GM23338 (cell line): ENCODE measurements at regions not wholly inside any gene's neighbourhood (a gene's known extent, or its start where the extent isn't known, plus 50 kb on each side); places are given as distances from the start of the nearest gene placed in this dataset.

Experiments used
- ATAC-seq: fragments of 200-7000 bp; cut with Tn5 transposase; 3 replicates; pipeline ENCODE4 v1.9.1; 2020
- DNase-seq: peaks from one replicate; pipeline ENCODE4 v3.0.0-alpha.2; 2015; ENCODE audit warnings: low spot score
- H2AFZ ChIP-seq: fragments of 200-600 bp; sonication (generic); 2 replicates; pipeline ENCODE4 v1.8.0; 2016; ENCODE audit warnings: antibody characterized with exemption, mild to moderate bottlenecking, moderate library complexity
- H3F3A ChIP-seq: fragments of 200-600 bp; sonication (generic); replicated peaks from 2 replicates; pipeline ENCODE4 v1.8.0; 2017; ENCODE audit warnings: antibody characterized with exemption, mixed run types, low read depth
- H3K27ac ChIP-seq: fragments of 200-600 bp; sonication (generic); 2 replicates; pipeline ENCODE4 v1.6.1; 2016; ENCODE audit warnings: low read depth
- H3K27me3 ChIP-seq: fragments of 200-600 bp; sonication (generic); 2 replicates; pipeline ENCODE4 v1.8.0; 2016; ENCODE audit warnings: mild to moderate bottlenecking, mixed run types, moderate library complexity; ENCODE audit not compliant: insufficient read depth
- H3K36me3 ChIP-seq: fragments of 200-600 bp; sonication (generic); 2 replicates; pipeline ENCODE4 v1.8.0; 2016; ENCODE audit warnings: mild to moderate bottlenecking; ENCODE audit not compliant: insufficient read depth
- H3K4me1 ChIP-seq: fragments of 200-600 bp; sonication (generic); 2 replicates; pipeline ENCODE4 v1.8.0; 2016; ENCODE audit warnings: mild to moderate bottlenecking, moderate library complexity; ENCODE audit not compliant: insufficient read depth
- H3K4me2 ChIP-seq: fragments of 200-600 bp; sonication (generic); 2 replicates; pipeline ENCODE4 v1.7.1; 2017; ENCODE audit warnings: mixed run types
- H3K4me3 ChIP-seq: fragments of 200-600 bp; sonication (generic); 2 replicates; pipeline ENCODE4 v1.6.1; 2016; ENCODE audit warnings: mixed run types
- H3K79me2 ChIP-seq: fragments of 200-600 bp; sonication (generic); replicated peaks from 2 replicates; pipeline ENCODE4 v1.8.0; 2017; ENCODE audit warnings: mild to moderate bottlenecking; ENCODE audit not compliant: insufficient read depth
- H3K9me2 ChIP-seq: fragments of 200-600 bp; sonication (generic); 2 replicates; pipeline ENCODE4 v1.8.0; 2017; ENCODE audit not compliant: insufficient read depth
- H4K20me1 ChIP-seq: fragments of 200-600 bp; sonication (generic); replicated peaks from 2 replicates; pipeline ENCODE4 v1.8.0; 2017; ENCODE audit warnings: mild to moderate bottlenecking; ENCODE audit not compliant: insufficient read depth
- H3K27ac Mint-ChIP-seq: 2 replicates; pipeline ENCODE4 v1.8.0; 2020; ENCODE audit warnings: inconsistent platforms, mild to moderate bottlenecking, moderate library complexity, mixed read lengths
- H3K27me3 Mint-ChIP-seq: 3 replicates; pipeline ENCODE4 v1.8.0; 2022; ENCODE audit warnings: low read depth, mild to moderate bottlenecking, moderate library complexity, mixed read lengths, inconsistent platforms; ENCODE audit not compliant: insufficient read depth, poor library complexity
- H3K36me3 Mint-ChIP-seq: 3 replicates; pipeline ENCODE4 v1.8.0; 2021; ENCODE audit warnings: low read depth, mild to moderate bottlenecking, inconsistent platforms, moderate library complexity, mixed read lengths
- H3K4me1 Mint-ChIP-seq: 3 replicates; pipeline ENCODE4 v1.8.0; 2020; ENCODE audit warnings: mild to moderate bottlenecking, inconsistent platforms, mixed read lengths
- H3K4me3 Mint-ChIP-seq: 3 replicates; pipeline ENCODE4 v1.8.0; 2021; ENCODE audit warnings: moderate library complexity, mild to moderate bottlenecking, inconsistent platforms, mixed read lengths
- H3K9me3 Mint-ChIP-seq: 3 replicates; pipeline ENCODE4 v1.8.0; 2020; ENCODE audit warnings: moderate library complexity, mild to moderate bottlenecking, inconsistent platforms, mixed read lengths
- CREB1 ChIP-seq: fragments of 250-450 bp; sonication (Bioruptor Pico); IDR thresholded peaks from 2 replicates; pipeline ENCODE4 v1.5.0; 2020; ENCODE audit warnings: low read depth, mild to moderate bottlenecking, moderate library complexity
- EZH2 ChIP-seq: fragments of 200-600 bp; sonication (generic); IDR thresholded peaks from one replicate; pipeline ENCODE4 v1.8.0; 2017; ENCODE audit warnings: antibody characterized with exemption, mild to moderate bottlenecking, low read depth; ENCODE audit not compliant: unreplicated experiment
- EZH2phosphoT487 ChIP-seq: fragments of 200-600 bp; sonication (generic); IDR thresholded peaks from one replicate; pipeline ENCODE4 v1.8.1; 2018; ENCODE audit warnings: antibody characterized with exemption; ENCODE audit not compliant: unreplicated experiment
- JUNB ChIP-seq: IDR thresholded peaks from one replicate; pipeline ENCODE4 v1.6.1; 2016; ENCODE audit warnings: antibody characterized with exemption; ENCODE audit not compliant: unreplicated experiment
- POLR2AphosphoS5 ChIP-seq: IDR thresholded peaks from 2 replicates; pipeline ENCODE4 v1.6.1; 2016; ENCODE audit warnings: antibody characterized with exemption, low read depth
- STAT1 ChIP-seq: IDR thresholded peaks from one replicate; pipeline ENCODE4 v1.6.1; 2016; ENCODE audit warnings: antibody characterized with exemption; ENCODE audit not compliant: unreplicated experiment
- ZNF331 ChIP-seq: fragments of 250-450 bp; sonication (Bioruptor Pico); IDR thresholded peaks from 2 replicates; pipeline ENCODE4 v1.5.0; 2020; ENCODE audit warnings: low read depth, mild to moderate bottlenecking, moderate library complexity
- TF ChIP-seq, protein P1 (sequence below): fragments of 250-450 bp; sonication (Bioruptor Pico); IDR thresholded peaks from 2 replicates; pipeline ENCODE4 v1.5.0; 2020; ENCODE audit warnings: mild to moderate bottlenecking, moderate library complexity

DNA sequence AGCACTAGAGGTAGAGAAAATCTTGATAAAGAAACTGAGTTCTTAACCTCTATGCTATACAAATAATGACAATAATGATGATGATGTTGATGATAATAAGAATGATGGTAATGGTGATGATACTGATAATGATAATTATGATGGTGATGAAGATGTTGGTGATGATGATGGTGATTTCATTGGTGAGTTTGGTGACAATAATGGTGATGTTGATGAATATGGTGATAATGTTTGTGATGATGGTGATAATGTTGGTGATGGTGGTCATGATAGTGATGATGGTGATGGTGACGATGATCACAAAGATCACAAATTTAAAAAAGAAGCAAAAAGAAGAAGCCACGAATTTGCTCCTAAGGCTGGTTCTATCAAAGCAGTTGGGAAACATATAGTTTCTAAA, 519.0 kb upstream of the C16orf82 start (continued):
- TF ChIP-seq, protein P1, sequence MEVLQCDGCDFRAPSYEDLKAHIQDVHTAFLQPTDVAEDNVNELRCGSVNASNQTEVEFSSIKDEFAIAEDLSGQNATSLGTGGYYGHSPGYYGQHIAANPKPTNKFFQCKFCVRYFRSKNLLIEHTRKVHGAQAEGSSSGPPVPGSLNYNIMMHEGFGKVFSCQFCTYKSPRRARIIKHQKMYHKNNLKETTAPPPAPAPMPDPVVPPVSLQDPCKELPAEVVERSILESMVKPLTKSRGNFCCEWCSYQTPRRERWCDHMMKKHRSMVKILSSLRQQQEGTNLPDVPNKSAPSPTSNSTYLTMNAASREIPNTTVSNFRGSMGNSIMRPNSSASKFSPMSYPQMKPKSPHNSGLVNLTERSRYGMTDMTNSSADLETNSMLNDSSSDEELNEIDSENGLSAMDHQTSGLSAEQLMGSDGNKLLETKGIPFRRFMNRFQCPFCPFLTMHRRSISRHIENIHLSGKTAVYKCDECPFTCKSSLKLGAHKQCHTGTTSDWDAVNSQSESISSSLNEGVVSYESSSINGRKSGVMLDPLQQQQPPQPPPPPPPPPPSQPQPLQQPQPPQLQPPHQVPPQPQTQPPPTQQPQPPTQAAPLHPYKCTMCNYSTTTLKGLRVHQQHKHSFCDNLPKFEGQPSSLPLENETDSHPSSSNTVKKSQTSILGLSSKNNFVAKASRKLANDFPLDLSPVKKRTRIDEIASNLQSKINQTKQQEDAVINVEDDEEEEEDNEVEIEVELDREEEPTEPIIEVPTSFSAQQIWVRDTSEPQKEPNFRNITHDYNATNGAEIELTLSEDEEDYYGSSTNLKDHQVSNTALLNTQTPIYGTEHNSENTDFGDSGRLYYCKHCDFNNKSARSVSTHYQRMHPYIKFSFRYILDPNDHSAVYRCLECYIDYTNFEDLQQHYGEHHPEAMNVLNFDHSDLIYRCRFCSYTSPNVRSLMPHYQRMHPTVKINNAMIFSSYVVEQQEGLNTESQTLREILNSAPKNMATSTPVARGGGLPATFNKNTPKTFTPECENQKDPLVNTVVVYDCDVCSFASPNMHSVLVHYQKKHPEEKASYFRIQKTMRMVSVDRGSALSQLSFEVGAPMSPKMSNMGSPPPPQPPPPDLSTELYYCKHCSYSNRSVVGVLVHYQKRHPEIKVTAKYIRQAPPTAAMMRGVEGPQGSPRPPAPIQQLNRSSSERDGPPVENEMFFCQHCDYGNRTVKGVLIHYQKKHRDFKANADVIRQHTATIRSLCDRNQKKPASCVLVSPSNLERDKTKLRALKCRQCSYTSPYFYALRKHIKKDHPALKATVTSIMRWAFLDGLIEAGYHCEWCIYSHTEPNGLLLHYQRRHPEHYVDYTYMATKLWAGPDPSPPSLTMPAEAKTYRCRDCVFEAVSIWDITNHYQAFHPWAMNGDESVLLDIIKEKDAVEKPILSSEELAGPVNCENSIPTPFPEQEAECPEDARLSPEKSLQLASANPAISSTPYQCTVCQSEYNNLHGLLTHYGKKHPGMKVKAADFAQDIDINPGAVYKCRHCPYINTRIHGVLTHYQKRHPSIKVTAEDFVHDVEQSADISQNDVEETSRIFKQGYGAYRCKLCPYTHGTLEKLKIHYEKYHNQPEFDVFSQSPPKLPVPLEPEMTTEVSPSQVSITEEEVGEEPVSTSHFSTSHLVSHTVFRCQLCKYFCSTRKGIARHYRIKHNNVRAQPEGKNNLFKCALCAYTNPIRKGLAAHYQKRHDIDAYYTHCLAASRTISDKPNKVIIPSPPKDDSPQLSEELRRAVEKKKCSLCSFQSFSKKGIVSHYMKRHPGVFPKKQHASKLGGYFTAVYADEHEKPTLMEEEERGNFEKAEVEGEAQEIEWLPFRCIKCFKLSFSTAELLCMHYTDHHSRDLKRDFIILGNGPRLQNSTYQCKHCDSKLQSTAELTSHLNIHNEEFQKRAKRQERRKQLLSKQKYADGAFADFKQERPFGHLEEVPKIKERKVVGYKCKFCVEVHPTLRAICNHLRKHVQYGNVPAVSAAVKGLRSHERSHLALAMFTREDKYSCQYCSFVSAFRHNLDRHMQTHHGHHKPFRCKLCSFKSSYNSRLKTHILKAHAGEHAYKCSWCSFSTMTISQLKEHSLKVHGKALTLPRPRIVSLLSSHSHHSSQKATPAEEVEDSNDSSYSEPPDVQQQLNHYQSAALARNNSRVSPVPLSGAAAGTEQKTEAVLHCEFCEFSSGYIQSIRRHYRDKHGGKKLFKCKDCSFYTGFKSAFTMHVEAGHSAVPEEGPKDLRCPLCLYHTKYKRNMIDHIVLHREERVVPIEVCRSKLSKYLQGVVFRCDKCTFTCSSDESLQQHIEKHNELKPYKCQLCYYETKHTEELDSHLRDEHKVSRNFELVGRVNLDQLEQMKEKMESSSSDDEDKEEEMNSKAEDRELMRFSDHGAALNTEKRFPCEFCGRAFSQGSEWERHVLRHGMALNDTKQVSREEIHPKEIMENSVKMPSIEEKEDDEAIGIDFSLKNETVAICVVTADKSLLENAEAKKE (CRISPR knock-in tag), result no peak
- TF ChIP-seq EZH2phosphoT487 (no peak), STAT1 (no peak), ZNF331 (CRISPR knock-in tag) (no peak), POLR2AphosphoS5 (no peak), CREB1 (CRISPR knock-in tag) (no peak), EZH2 (no peak)

- Histone ChIP-seq H2AFZ (no peak overlapping the region), H3K9me2 (0 out of 2 replicates have a peak, but pooled peaks cover 2% of the 10 kb centered on the region), H3K4me2 (no peak overlapping the region), H4K20me1 (no peaks in the 10 kb centered on the region), H3F3A (no peaks in the 10 kb centered on the region), H3K27me3 (no peaks in the 10 kb centered on the region), H3K27ac (no peak overlapping the region), H3K4me1 (peaks cover 5% of the 10 kb centered on the region; the same call in 1 of the 2 replicates), H3K36me3 (no peaks in the 10 kb centered on the region; the same call in 1 of the 2 replicates), H3K79me2 (no peaks in the 10 kb centered on the region), H3K4me3 (no peak overlapping the region)
- DNase-seq (peak; percentile 8), ATAC-seq (no peak; the same call in 2 of the 3 replicates)
- Mint-ChIP-seq H3K36me3 (no peaks in the 10 kb centered on the region), H3K4me3 (no peak overlapping the region), H3K9me3 (peaks cover 60% of the 10 kb centered on the region), H3K4me1 (peaks cover 4% of the 10 kb centered on the region; the same call in 2 of the 3 replicates), H3K27ac (no peak overlapping the region), H3K27me3 (no peaks in the 10 kb centered on the region)
- no peak for TF ChIP-seq POLR2AphosphoS5
- no peak for TF ChIP-seq JUNB
- TF ChIP-seq, protein P1 (CRISPR knock-in tag), result no peak
These were observed 516.6 kb upstream of the C16orf82 start for GRCh38 chr16:26550111-26550610.
